ENCODE measurements at regions not wholly inside any gene's neighbourhood (a gene's known extent, or its start where the extent isn't known, plus 50 kb on each side); places are given as distances from the start of the nearest gene placed in this dataset.

DNA sequence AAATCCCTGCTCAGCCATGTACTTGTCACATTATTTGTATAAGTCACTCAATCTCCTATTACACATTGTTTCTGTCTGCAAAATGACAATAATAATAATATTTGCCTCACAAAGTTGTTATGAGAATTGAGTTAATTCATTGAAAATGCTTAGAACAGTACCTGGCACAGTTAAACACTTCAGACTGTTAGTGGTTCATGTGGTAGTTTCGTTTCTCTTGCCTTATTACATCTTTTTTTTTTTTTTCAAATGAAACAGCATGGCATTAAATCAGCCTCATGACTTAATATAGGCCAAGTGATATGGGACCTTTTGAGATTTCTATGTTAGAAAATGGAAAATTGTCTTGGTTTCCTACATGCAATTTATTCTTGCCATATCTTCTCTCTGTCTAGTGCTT lies 71.0 kb upstream of the CRY1 start:
- no peak overlapping the region for H3K4me3 ChIP-seq
- DNase-seq (ENCODE audit: low spot score) (no peak), ATAC-seq (no peak)
- H3K9me2 ChIP-seq (ENCODE audit: insufficient read depth) = peaks cover 6% of the 10 kb centered on the region
- no peaks in the 10 kb centered on the region for H3K27me3 ChIP-seq (ENCODE audit: insufficient read depth)
- TF ChIP-seq EZH2 (IDR thresholded peaks at IDR 0.05; ENCODE audit: low read depth, unreplicated experiment) (no peak), ZNF331 (CRISPR knock-in tag; IDR thresholded peaks at IDR 0.05; ENCODE audit: low read depth) (no peak), STAT1 (IDR thresholded peaks at IDR 0.05; ENCODE audit: unreplicated experiment) (no peak), POLR2AphosphoS5 (IDR thresholded peaks at IDR 0.05; ENCODE audit: low read depth) (no peak)
- TF ChIP-seq, protein P1, sequence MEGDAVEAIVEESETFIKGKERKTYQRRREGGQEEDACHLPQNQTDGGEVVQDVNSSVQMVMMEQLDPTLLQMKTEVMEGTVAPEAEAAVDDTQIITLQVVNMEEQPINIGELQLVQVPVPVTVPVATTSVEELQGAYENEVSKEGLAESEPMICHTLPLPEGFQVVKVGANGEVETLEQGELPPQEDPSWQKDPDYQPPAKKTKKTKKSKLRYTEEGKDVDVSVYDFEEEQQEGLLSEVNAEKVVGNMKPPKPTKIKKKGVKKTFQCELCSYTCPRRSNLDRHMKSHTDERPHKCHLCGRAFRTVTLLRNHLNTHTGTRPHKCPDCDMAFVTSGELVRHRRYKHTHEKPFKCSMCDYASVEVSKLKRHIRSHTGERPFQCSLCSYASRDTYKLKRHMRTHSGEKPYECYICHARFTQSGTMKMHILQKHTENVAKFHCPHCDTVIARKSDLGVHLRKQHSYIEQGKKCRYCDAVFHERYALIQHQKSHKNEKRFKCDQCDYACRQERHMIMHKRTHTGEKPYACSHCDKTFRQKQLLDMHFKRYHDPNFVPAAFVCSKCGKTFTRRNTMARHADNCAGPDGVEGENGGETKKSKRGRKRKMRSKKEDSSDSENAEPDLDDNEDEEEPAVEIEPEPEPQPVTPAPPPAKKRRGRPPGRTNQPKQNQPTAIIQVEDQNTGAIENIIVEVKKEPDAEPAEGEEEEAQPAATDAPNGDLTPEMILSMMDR (conservative IDR thresholded peaks at IDR 0.05; ENCODE audit: low read depth in 2 of 2) = no peak
- peaks cover 6% of the 10 kb centered on the region for H3K27me3 Mint-ChIP-seq (ENCODE audit: insufficient read depth, low read depth, poor library complexity)
- H3K36me3 ChIP-seq (ENCODE audit: insufficient read depth) = no peaks in the 10 kb centered on the region
- peaks cover 7% of the 10 kb centered on the region for H3K4me1 Mint-ChIP-seq
- no peak overlapping the region for H3K27ac ChIP-seq (ENCODE audit: low read depth)
- H3K4me1 ChIP-seq (ENCODE audit: insufficient read depth) = no peaks in the 10 kb centered on the region
- no peaks in the 10 kb centered on the region for H3K79me2 ChIP-seq (replicated peaks; ENCODE audit: insufficient read depth)
- no peaks in the 10 kb centered on the region for H4K20me1 ChIP-seq (replicated peaks; ENCODE audit: insufficient read depth)
- H3K27ac Mint-ChIP-seq = no peak overlapping the region
- no peak overlapping the region for H2AFZ ChIP-seq
- H3K9me3 Mint-ChIP-seq = no peaks in the 10 kb centered on the region
- H3K4me3 Mint-ChIP-seq = no peak overlapping the region
- no peaks in the 10 kb centered on the region for H3K36me3 Mint-ChIP-seq (ENCODE audit: low read depth)
- H3F3A ChIP-seq (replicated peaks; ENCODE audit: low read depth) = no peaks in the 10 kb centered on the region
- no peak overlapping the region for H3K4me2 ChIP-seq

DNA sequence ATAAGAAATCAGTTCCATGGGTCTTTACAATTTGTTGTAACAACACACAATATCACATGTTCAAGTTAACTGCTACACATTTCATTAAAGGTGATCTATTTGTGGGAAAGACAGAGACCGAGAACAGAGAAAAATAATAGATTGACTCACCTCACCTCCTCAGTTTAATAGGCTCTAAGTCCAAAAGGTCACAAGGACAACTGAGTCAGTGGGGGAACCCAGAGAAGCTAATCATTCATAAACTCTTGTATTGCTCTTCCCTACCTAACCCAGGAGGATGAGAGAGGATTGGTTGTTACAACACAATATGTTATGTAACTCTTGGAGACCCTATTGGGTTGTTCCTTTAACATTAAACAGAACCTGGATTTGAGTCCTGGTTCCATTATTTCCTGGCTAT lies 72.2 kb upstream of the CRY1 start:
- Mint-ChIP-seq H3K4me3 (no peak overlapping the region), H3K27ac (no peak overlapping the region), H3K9me3 (no peaks in the 10 kb centered on the region), H3K36me3 (ENCODE audit: low read depth) (no peaks in the 10 kb centered on the region), H3K4me1 (peaks cover 7% of the 10 kb centered on the region), H3K27me3 (ENCODE audit: insufficient read depth, low read depth, poor library complexity) (peaks cover 6% of the 10 kb centered on the region)
- no peak for TF ChIP-seq EZH2phosphoT487 (IDR thresholded peaks at IDR 0.05; ENCODE audit: unreplicated experiment)
- no peak for TF ChIP-seq ZNF114 (CRISPR knock-in tag; IDR thresholded peaks at IDR 0.05)
- TF ChIP-seq, protein P1 (conservative IDR thresholded peaks at IDR 0.05; ENCODE audit: low read depth in 2 of 2) = no peak
- TF ChIP-seq JUNB (IDR thresholded peaks at IDR 0.05; ENCODE audit: unreplicated experiment) = no peak
- TF ChIP-seq STAT1 (IDR thresholded peaks at IDR 0.05; ENCODE audit: unreplicated experiment) = no peak
- Histone ChIP-seq H3K4me3 (no peak overlapping the region), H3K9me2 (ENCODE audit: insufficient read depth) (peaks cover 6% of the 10 kb centered on the region), H3K27me3 (ENCODE audit: insufficient read depth) (no peaks in the 10 kb centered on the region), H3K4me1 (ENCODE audit: insufficient read depth) (no peaks in the 10 kb centered on the region), H4K20me1 (replicated peaks; ENCODE audit: insufficient read depth) (no peaks in the 10 kb centered on the region), H3K4me2 (no peak overlapping the region), H2AFZ (no peak overlapping the region), H3F3A (replicated peaks; ENCODE audit: low read depth) (no peaks in the 10 kb centered on the region), H3K36me3 (ENCODE audit: insufficient read depth) (no peaks in the 10 kb centered on the region), H3K79me2 (replicated peaks; ENCODE audit: insufficient read depth) (no peaks in the 10 kb centered on the region), H3K27ac (ENCODE audit: low read depth) (no peak overlapping the region)
- DNase-seq (ENCODE audit: low spot score) (no peak), ATAC-seq (no peak)

Measured in GM23338 (cell line).